HEK293T (cell line): ENCODE measurements at regions not wholly inside any gene's neighbourhood (a gene's known extent, or its start where the extent isn't known, plus 50 kb on each side); places are given as distances from the start of the nearest gene placed in this dataset.

Experiments
- ARNT ChIP-seq: fragments of 450-650 bp; IDR thresholded peaks from 2 replicates; pipeline ENCODE4 v1.6.1; 2017; ENCODE audit warnings: mild to moderate bottlenecking
- BHLHE40 ChIP-seq: fragments of 450-650 bp; IDR thresholded peaks from 2 replicates; pipeline ENCODE4 v1.6.1; 2016; ENCODE audit warnings: mild to moderate bottlenecking, moderate library complexity, borderline replicate concordance
- CTBP1 ChIP-seq: fragments of 450-650 bp; IDR thresholded peaks from 2 replicates; pipeline ENCODE4 v1.6.1; 2016; ENCODE audit warnings: borderline replicate concordance
- ELF4 ChIP-seq: fragments of 450-650 bp; IDR thresholded peaks from 2 replicates; pipeline ENCODE4 v1.6.1; 2017; ENCODE audit warnings: antibody characterized with exemption
- FOXA1 ChIP-seq: fragments of 450-650 bp; IDR thresholded peaks from 2 replicates; pipeline ENCODE4 v1.6.1; 2016; ENCODE audit warnings: mild to moderate bottlenecking
- FOXK2 ChIP-seq: fragments of 450-650 bp; IDR thresholded peaks from 2 replicates; pipeline ENCODE4 v1.6.1; 2016; ENCODE audit warnings: mild to moderate bottlenecking
- FOXM1 ChIP-seq: fragments of 450-650 bp; IDR thresholded peaks from 2 replicates; pipeline ENCODE4 v1.6.1; 2017; ENCODE audit warnings: mild to moderate bottlenecking, borderline replicate concordance
- HDGF ChIP-seq: fragments of 450-650 bp; IDR thresholded peaks from 2 replicates; pipeline ENCODE4 v1.6.1; 2017; ENCODE audit warnings: antibody characterized with exemption, borderline replicate concordance
- NFRKB ChIP-seq: fragments of 450-650 bp; IDR thresholded peaks from 2 replicates; pipeline ENCODE4 v1.6.1; 2016; ENCODE audit warnings: mild to moderate bottlenecking, moderate library complexity
- SP1 ChIP-seq: fragments of 450-650 bp; IDR thresholded peaks from 2 replicates; pipeline ENCODE4 v1.6.1; 2017
- SUZ12 ChIP-seq: fragments of 450-650 bp; IDR thresholded peaks from 2 replicates; pipeline ENCODE4 v1.6.1; 2016; ENCODE audit warnings: mild to moderate bottlenecking
- TARDBP ChIP-seq: fragments of 450-650 bp; IDR thresholded peaks from 2 replicates; pipeline ENCODE4 v1.6.1; 2016
- ZNF384 ChIP-seq: fragments of 450-650 bp; IDR thresholded peaks from 2 replicates; pipeline ENCODE4 v1.6.1; 2016
- TF ChIP-seq, protein P1 (sequence below): fragments of 450-650 bp; IDR thresholded peaks from 2 replicates; pipeline ENCODE4 v1.6.1; 2016

DNA sequence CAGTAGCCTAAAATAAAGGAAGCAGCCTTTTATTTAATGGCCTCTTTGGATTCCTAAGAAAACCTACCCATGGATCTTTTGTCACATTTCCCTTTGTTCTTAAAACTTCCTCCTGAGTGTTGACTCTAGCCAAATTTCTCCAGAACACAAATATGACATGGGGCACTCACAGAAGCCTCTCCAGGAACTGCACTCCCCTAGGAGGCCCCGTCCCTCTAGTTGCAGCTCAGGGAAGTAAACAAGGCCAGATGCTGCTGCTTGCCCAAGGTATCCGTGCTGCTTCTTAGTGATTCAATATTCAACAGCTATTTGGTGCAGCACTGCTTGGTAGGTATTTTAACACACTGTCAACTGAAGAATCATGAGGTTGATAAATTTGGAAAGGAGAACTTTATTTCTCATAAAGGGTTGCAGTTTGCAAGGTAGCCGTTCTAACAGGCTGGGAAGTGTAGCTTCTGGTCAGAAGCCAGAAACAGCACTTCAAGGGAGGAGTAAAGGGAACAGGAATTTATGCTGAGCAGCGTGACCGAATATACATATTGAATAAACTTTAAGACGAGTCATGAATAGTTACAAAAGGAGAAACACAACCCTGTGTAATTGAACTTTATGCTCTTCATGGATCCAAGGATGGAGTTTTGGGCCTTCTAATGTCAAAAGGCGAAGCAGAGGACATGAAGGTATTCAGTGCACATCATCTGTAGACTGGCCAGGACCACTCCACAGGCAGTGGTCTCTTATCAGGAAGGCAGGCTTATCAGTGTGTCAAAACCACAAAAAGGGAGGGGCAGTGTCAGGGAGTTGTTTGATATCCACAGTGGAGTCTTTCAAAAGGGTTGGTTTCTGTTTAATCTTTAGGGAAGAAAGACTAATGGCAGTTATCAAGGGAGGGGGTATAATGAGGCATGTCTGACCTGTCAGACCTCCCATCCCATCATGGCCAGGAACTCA is 63.3 kb downstream of the CD24 start:
- no peak for TF ChIP-seq ARNT
- no peak for TF ChIP-seq FOXK2
- no peak for TF ChIP-seq BHLHE40
- TF ChIP-seq ZNF384, result no peak
- no peak for TF ChIP-seq ELF4
- TF ChIP-seq FOXA1, result no peak
- TF ChIP-seq CTBP1, result no peak
- TF ChIP-seq SUZ12, result no peak
- no peak for TF ChIP-seq TARDBP
- no peak for TF ChIP-seq NFRKB
- TF ChIP-seq, protein P1, sequence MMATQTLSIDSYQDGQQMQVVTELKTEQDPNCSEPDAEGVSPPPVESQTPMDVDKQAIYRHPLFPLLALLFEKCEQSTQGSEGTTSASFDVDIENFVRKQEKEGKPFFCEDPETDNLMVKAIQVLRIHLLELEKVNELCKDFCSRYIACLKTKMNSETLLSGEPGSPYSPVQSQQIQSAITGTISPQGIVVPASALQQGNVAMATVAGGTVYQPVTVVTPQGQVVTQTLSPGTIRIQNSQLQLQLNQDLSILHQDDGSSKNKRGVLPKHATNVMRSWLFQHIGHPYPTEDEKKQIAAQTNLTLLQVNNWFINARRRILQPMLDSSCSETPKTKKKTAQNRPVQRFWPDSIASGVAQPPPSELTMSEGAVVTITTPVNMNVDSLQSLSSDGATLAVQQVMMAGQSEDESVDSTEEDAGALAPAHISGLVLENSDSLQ, result no peak
- no peak for TF ChIP-seq HDGF
- TF ChIP-seq FOXM1, result no peak
- no peak for TF ChIP-seq SP1
